K562 (cell line): ENCODE measurements at regions not wholly inside any gene's neighbourhood (a gene's known extent, or its start where the extent isn't known, plus 50 kb on each side); places are given as distances from the start of the nearest gene placed in this dataset.

Source experiments
- E2F3 ChIP-seq: fragments of 250-450 bp; sonication (Bioruptor Pico); IDR thresholded peaks from 2 replicates; pipeline ENCODE4 v1.4.0; 2020; ENCODE audit warnings: mild to moderate bottlenecking
- ETV5 ChIP-seq: sonication (generic); formaldehyde crosslinking; IDR thresholded peaks from 2 replicates; pipeline ENCODE4 v1.4.0; 2020; ENCODE audit warnings: low read depth, mild to moderate bottlenecking, missing genetic modification reagents
- HCFC1 ChIP-seq: IDR thresholded peaks from 2 replicates; pipeline ENCODE4 v1.6.1; 2012; ENCODE audit warnings: low read depth, low read length, improper control_type of control experiment
- KLF6 ChIP-seq: fragments of 250-450 bp; sonication (Bioruptor Pico); IDR thresholded peaks from 2 replicates; pipeline ENCODE4 v1.4.0; 2020; ENCODE audit warnings: mild to moderate bottlenecking, moderate library complexity, borderline replicate concordance
- MED1 ChIP-seq: sonication (generic); formaldehyde crosslinking; IDR thresholded peaks from 2 replicates; pipeline ENCODE4 v1.8.1; 2023; ENCODE audit warnings: missing genetic modification reagents, borderline replicate concordance
- NR2F6 ChIP-seq: fragments of 450-650 bp; formaldehyde crosslinking; IDR thresholded peaks from 2 replicates; pipeline ENCODE4 v1.4.0; 2020; ENCODE audit warnings: mild to moderate bottlenecking
- POLR3A ChIP-seq: IDR thresholded peaks from 2 replicates; pipeline ENCODE4 v1.6.1; 2011; ENCODE audit warnings: borderline replicate concordance, mild to moderate bottlenecking, moderate library complexity; ENCODE audit not compliant: insufficient read length, insufficient read depth; ENCODE audit errors: extremely low read depth
- TEAD4 ChIP-seq, 2 experiments: sonication (generic) in 1 of 2; formaldehyde crosslinking in 1 of 2; IDR thresholded peaks; 2 replicates each; pipeline versions ENCODE4 v1.6.1 to v1.8.0; 2012 to 2022; ENCODE audit warnings: borderline replicate concordance in 1 of 2, inconsistent platforms in 1 of 2, low read length in 1 of 2, mild to moderate bottlenecking in 1 of 2, missing genetic modification reagents in 1 of 2
- ZBTB7A ChIP-seq: IDR thresholded peaks from 2 replicates; pipeline ENCODE4 v1.6.1; 2011; ENCODE audit warnings: low read depth, mild to moderate bottlenecking, low read length, moderate library complexity, borderline replicate concordance; ENCODE audit not compliant: control insufficient read depth
- ZFP1 ChIP-seq: fragments of 450-650 bp; formaldehyde crosslinking; IDR thresholded peaks from 2 replicates; pipeline ENCODE4 v1.4.0; 2020; ENCODE audit warnings: mild to moderate bottlenecking, mixed read lengths
- ZNF707 ChIP-seq: fragments of 250-450 bp; sonication (Bioruptor Pico); conservative IDR thresholded peaks from 2 replicates; pipeline ENCODE4 v1.8.0; 2022; ENCODE audit warnings: inconsistent platforms, mild to moderate bottlenecking, moderate library complexity
- TF ChIP-seq, protein P1 (sequence below): sonication (generic); formaldehyde crosslinking; IDR thresholded peaks from 2 replicates; pipeline ENCODE4 v1.8.0; 2023; ENCODE audit warnings: missing genetic modification reagents, mild to moderate bottlenecking, borderline replicate concordance
- TF ChIP-seq, protein P2 (sequence below): sonication (generic); formaldehyde crosslinking; IDR thresholded peaks from 2 replicates; pipeline ENCODE4 v1.8.1; 2022; ENCODE audit warnings: missing genetic modification reagents
- TF ChIP-seq, protein P3 (sequence below): fragments of 450-650 bp; conservative IDR thresholded peaks from 2 replicates; pipeline ENCODE4 v1.6.1; 2016; ENCODE audit warnings: missing genetic modification characterization, low read depth, mild to moderate bottlenecking, control low read depth, missing compliant biosample characterization
- TF ChIP-seq, protein P4 (sequence below): sonication (generic); formaldehyde crosslinking; IDR thresholded peaks from 2 replicates; pipeline ENCODE4 v1.8.0; 2023; ENCODE audit warnings: mild to moderate bottlenecking, missing genetic modification reagents
- TF ChIP-seq, protein P5 (sequence below): fragments of 450-650 bp; IDR thresholded peaks from 2 replicates; pipeline ENCODE4 v1.6.1; 2016; ENCODE audit warnings: borderline replicate concordance

DNA sequence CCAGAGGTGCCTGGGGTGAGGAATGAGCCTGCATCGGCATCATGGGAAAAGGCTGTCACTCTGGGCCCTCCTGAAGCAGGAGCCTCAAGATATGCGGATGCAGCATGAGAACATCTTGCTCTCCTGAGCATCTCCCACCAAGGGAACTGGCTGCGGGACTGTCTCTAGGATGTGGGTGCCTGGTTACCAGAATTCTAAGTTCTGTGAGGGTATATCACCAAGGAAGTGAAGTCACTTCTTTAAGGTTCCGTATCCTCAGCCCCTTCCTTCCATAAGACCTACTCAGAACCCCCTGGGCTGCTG, 86.9 kb downstream of the GGTLC2 start (continued):
- TF ChIP-seq, protein P1, sequence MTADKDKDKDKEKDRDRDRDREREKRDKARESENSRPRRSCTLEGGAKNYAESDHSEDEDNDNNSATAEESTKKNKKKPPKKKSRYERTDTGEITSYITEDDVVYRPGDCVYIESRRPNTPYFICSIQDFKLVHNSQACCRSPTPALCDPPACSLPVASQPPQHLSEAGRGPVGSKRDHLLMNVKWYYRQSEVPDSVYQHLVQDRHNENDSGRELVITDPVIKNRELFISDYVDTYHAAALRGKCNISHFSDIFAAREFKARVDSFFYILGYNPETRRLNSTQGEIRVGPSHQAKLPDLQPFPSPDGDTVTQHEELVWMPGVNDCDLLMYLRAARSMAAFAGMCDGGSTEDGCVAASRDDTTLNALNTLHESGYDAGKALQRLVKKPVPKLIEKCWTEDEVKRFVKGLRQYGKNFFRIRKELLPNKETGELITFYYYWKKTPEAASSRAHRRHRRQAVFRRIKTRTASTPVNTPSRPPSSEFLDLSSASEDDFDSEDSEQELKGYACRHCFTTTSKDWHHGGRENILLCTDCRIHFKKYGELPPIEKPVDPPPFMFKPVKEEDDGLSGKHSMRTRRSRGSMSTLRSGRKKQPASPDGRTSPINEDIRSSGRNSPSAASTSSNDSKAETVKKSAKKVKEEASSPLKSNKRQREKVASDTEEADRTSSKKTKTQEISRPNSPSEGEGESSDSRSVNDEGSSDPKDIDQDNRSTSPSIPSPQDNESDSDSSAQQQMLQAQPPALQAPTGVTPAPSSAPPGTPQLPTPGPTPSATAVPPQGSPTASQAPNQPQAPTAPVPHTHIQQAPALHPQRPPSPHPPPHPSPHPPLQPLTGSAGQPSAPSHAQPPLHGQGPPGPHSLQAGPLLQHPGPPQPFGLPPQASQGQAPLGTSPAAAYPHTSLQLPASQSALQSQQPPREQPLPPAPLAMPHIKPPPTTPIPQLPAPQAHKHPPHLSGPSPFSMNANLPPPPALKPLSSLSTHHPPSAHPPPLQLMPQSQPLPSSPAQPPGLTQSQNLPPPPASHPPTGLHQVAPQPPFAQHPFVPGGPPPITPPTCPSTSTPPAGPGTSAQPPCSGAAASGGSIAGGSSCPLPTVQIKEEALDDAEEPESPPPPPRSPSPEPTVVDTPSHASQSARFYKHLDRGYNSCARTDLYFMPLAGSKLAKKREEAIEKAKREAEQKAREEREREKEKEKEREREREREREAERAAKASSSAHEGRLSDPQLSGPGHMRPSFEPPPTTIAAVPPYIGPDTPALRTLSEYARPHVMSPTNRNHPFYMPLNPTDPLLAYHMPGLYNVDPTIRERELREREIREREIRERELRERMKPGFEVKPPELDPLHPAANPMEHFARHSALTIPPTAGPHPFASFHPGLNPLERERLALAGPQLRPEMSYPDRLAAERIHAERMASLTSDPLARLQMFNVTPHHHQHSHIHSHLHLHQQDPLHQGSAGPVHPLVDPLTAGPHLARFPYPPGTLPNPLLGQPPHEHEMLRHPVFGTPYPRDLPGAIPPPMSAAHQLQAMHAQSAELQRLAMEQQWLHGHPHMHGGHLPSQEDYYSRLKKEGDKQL (CRISPR knock-in tag), result 0 out of 2 replicates have a peak, but pooled peaks have one; percentile 9
- TF ChIP-seq, protein P2, sequence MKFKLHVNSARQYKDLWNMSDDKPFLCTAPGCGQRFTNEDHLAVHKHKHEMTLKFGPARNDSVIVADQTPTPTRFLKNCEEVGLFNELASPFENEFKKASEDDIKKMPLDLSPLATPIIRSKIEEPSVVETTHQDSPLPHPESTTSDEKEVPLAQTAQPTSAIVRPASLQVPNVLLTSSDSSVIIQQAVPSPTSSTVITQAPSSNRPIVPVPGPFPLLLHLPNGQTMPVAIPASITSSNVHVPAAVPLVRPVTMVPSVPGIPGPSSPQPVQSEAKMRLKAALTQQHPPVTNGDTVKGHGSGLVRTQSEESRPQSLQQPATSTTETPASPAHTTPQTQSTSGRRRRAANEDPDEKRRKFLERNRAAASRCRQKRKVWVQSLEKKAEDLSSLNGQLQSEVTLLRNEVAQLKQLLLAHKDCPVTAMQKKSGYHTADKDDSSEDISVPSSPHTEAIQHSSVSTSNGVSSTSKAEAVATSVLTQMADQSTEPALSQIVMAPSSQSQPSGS (CRISPR knock-in tag), result peak; percentile 75; the same call in 1 of the 2 replicates
- TF ChIP-seq ZNF707 (CRISPR knock-in tag), result no peak
- TF ChIP-seq ETV5 (CRISPR knock-in tag), result no peak
- TF ChIP-seq E2F3 (CRISPR knock-in tag), result no peak
- TF ChIP-seq HCFC1, result no peak
- TF ChIP-seq ZFP1 (CRISPR knock-in tag), result no peak
- no peak for TF ChIP-seq ZBTB7A
- TF ChIP-seq, protein P3, sequence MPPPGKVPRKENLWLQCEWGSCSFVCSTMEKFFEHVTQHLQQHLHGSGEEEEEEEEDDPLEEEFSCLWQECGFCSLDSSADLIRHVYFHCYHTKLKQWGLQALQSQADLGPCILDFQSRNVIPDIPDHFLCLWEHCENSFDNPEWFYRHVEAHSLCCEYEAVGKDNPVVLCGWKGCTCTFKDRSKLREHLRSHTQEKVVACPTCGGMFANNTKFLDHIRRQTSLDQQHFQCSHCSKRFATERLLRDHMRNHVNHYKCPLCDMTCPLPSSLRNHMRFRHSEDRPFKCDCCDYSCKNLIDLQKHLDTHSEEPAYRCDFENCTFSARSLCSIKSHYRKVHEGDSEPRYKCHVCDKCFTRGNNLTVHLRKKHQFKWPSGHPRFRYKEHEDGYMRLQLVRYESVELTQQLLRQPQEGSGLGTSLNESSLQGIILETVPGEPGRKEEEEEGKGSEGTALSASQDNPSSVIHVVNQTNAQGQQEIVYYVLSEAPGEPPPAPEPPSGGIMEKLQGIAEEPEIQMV, result no peak
- TF ChIP-seq MED1, result 0 out of 2 replicates have a peak, but pooled peaks have one; percentile 12
- TF ChIP-seq, protein P4, sequence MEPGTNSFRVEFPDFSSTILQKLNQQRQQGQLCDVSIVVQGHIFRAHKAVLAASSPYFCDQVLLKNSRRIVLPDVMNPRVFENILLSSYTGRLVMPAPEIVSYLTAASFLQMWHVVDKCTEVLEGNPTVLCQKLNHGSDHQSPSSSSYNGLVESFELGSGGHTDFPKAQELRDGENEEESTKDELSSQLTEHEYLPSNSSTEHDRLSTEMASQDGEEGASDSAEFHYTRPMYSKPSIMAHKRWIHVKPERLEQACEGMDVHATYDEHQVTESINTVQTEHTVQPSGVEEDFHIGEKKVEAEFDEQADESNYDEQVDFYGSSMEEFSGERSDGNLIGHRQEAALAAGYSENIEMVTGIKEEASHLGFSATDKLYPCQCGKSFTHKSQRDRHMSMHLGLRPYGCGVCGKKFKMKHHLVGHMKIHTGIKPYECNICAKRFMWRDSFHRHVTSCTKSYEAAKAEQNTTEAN (CRISPR knock-in tag), result no peak
- no peak for TF ChIP-seq KLF6
- TF ChIP-seq NR2F6 (CRISPR knock-in tag), result no peak
- TF ChIP-seq POLR3A, result no peak
- TF ChIP-seq, protein P5, sequence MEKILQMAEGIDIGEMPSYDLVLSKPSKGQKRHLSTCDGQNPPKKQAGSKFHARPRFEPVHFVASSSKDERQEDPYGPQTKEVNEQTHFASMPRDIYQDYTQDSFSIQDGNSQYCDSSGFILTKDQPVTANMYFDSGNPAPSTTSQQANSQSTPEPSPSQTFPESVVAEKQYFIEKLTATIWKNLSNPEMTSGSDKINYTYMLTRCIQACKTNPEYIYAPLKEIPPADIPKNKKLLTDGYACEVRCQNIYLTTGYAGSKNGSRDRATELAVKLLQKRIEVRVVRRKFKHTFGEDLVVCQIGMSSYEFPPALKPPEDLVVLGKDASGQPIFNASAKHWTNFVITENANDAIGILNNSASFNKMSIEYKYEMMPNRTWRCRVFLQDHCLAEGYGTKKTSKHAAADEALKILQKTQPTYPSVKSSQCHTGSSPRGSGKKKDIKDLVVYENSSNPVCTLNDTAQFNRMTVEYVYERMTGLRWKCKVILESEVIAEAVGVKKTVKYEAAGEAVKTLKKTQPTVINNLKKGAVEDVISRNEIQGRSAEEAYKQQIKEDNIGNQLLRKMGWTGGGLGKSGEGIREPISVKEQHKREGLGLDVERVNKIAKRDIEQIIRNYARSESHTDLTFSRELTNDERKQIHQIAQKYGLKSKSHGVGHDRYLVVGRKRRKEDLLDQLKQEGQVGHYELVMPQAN, result no peak
- 0 out of 2 replicates have a peak, but pooled peaks have one; percentile 5 for TF ChIP-seq TEAD4 (IDR thresholded peaks at IDR 0.05; ENCODE audit: low read length)
- TF ChIP-seq TEAD4 (CRISPR knock-in tag; IDR thresholded peaks at IDR 0.05; ENCODE audit: borderline replicate concordance), result no peak
